Memory B cell (primary cell): ENCODE measurements at regions not wholly inside any gene's neighbourhood (a gene's known extent, or its start where the extent isn't known, plus 50 kb on each side); places are given as distances from the start of the nearest gene placed in this dataset.

Experiments
- ATAC-seq: fragments of 150-1000 bp; cut with Tn5 transposase; 2 replicates; pipeline ENCODE4 v1.10.0; 2021; ENCODE audit warnings: low read depth, mild to moderate bottlenecking, moderate library complexity
- DNase-seq, 2 donors: peaks; one replicate each; pipeline ENCODE4 v3.0.0; 2022; ENCODE audit warnings: low spot score in 2 of 2
- H3K27ac Mint-ChIP-seq: one replicate; pipeline ENCODE4 v1.8.0; 2022; ENCODE audit warnings: mild to moderate bottlenecking, moderate library complexity, mixed read lengths
- H3K27me3 Mint-ChIP-seq: one replicate; pipeline ENCODE4 v1.8.0; 2022; ENCODE audit warnings: mixed read lengths
- H3K36me3 Mint-ChIP-seq: one replicate; pipeline ENCODE4 v1.8.0; 2022; ENCODE audit warnings: mild to moderate bottlenecking, mixed read lengths
- H3K4me1 Mint-ChIP-seq: one replicate; pipeline ENCODE4 v1.8.0; 2022; ENCODE audit warnings: mixed read lengths
- H3K4me3 Mint-ChIP-seq: one replicate; pipeline ENCODE4 v1.8.0; 2022; ENCODE audit warnings: mild to moderate bottlenecking, moderate library complexity, mixed read lengths
- H3K9me3 Mint-ChIP-seq: one replicate; pipeline ENCODE4 v1.8.0; 2022; ENCODE audit warnings: mixed read lengths

DNA sequence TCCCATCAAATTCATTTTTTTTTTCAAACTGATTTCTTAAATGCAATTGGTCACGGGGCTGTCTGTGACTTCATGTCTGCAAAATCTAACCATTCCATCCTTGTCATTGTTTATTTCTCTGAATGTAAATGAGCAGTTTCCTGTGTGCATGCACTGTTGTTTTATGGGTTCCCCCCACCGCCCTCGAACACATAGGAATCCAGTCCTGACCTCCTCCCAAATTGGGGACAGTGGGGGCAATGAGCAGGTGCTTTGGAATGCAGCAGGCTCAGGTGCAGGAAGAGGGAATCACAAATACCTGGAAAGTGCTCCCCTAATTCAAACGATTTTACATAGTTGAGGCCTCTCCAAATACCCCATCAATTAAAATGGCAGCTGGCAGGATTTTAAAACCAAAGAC lies 62.6 kb upstream of the ESRRB start:
- DNase-seq = no peak
- Mint-ChIP-seq H3K27ac (no peak overlapping the region), H3K4me1 (peaks cover 4% of the 10 kb centered on the region), H3K27me3 (peaks cover 12% of the 10 kb centered on the region), H3K9me3 (no peaks in the 10 kb centered on the region), H3K4me3 (no peak overlapping the region), H3K36me3 (no peaks in the 10 kb centered on the region)
- ATAC-seq = no peak

DNA sequence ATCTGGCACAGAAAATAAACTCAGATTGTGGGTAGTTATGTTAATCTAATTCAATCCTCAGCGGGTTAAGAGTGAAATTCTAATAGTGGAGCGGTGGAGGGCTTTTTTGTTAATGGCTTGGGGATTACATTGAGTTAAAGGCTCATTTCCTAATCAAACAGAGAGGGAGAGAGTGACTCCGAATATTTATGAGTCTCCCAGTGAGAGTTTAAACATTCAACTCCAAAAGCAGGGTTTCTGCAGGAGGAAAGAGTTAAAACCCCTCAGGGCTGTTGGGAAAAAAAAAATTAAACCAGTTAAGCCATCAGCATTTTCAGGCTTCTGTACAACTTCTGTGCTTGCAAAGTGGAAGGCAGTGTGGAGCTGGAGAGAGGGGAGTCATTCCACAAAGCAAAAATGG lies 62.1 kb upstream of the ESRRB start:
- DNase-seq = no peak
- no peak overlapping the region for H3K27ac Mint-ChIP-seq
- peaks cover 4% of the 10 kb centered on the region for H3K4me1 Mint-ChIP-seq
- no peaks in the 10 kb centered on the region for H3K36me3 Mint-ChIP-seq
- peaks cover 12% of the 10 kb centered on the region for H3K27me3 Mint-ChIP-seq
- H3K9me3 Mint-ChIP-seq = no peaks in the 10 kb centered on the region
- ATAC-seq = no peak
- no peak overlapping the region for H3K4me3 Mint-ChIP-seq

GRCh38 chr14:76314521-76315034 lies 61.4 kb upstream of the ESRRB start:
- no peak for ATAC-seq
- no peak overlapping the region for H3K27ac Mint-ChIP-seq
- peaks cover 12% of the 10 kb centered on the region for H3K27me3 Mint-ChIP-seq

DNA sequence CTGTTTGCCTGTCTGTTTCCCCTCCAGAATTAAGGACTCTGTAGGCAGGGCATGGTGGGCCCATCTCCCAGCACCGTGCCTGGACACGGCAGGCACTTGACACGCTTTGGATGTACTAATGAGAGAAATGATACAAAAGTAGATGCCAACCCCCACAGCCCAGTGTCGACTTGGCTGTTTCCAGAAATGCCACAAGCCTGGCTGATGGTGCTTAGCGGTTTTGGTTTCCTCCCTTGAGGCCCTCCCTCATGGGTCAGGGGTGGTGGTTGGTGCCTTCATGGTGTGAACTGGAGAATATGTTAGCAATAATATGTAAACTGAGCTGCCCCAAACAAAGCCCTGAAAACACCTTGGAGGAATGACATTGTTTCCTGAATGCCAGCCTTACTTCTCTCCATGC lies 55.5 kb upstream of the ESRRB start:
- Mint-ChIP-seq H3K4me3 (no peak overlapping the region), H3K27ac (no peak overlapping the region), H3K36me3 (no peaks in the 10 kb centered on the region), H3K27me3 (peaks cover 13% of the 10 kb centered on the region), H3K4me1 (no peaks in the 10 kb centered on the region), H3K9me3 (no peaks in the 10 kb centered on the region)
- no peak for DNase-seq
- ATAC-seq = no peak

More at GRCh38 chr14:76314521-76315034, 61.4 kb upstream of the ESRRB start:
- Mint-ChIP-seq H3K4me3 (no peak overlapping the region), H3K9me3 (no peaks in the 10 kb centered on the region), H3K4me1 (peaks cover 4% of the 10 kb centered on the region), H3K36me3 (no peaks in the 10 kb centered on the region)
- no peak for DNase-seq

DNA sequence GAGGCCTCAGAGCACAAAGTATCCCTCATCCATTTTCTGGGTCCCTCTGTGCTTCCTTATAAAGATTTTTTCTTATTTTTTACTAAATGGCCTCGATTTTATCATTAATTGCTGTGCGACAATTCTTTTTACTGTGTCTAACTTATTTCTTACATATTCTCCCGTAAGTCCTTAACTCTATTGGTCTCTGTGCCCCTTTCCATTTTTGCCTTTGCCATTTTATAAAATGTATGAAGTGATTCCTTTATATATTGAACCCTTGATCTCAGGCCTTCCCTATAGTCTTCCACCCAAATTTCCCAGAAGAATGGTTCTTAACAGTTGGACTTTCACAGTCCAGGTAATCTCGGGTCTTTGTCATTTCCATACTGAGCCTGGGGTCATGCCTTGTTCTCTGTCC lies 55.0 kb upstream of the ESRRB start:
- ATAC-seq (no peak), DNase-seq (no peak)
- no peak overlapping the region for H3K27ac Mint-ChIP-seq
- H3K4me1 Mint-ChIP-seq = no peaks in the 10 kb centered on the region
- no peaks in the 10 kb centered on the region for H3K36me3 Mint-ChIP-seq
- H3K4me3 Mint-ChIP-seq = no peak overlapping the region
- H3K9me3 Mint-ChIP-seq = no peaks in the 10 kb centered on the region
- H3K27me3 Mint-ChIP-seq = peaks cover 13% of the 10 kb centered on the region

DNA sequence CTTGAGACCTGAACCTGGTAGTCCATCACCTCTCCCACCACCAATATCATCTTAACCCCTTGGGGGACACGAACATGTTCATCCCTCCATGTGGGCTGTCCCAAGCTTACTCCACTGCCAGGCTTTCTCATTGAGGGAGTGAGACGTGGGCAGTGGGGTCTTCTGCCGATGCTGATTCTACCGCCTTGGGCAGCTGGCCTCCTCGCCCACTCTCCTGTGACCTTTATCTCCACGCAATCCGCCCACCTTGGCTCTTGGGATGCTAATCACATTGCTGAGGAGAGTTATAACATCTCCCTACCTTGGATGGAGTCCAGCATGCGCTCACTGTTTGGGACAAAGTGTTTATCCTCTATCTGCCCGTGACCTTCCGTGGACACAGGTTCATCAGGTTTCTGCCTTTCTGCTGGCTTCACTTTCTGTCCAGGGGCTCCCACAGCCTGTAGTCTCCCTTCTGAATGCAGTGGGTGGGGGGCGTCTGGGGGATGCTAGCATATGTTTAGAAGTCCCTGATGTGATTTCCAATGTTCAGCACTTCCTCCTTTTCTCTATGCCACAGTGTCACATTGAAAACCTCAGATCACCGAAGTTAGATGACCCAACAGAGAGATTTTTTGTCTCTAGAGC lies 53.2 kb upstream of the ESRRB start:
- no peaks in the 10 kb centered on the region for H3K36me3 Mint-ChIP-seq
- H3K27ac Mint-ChIP-seq = no peak overlapping the region
- peaks cover 14% of the 10 kb centered on the region for H3K27me3 Mint-ChIP-seq
- H3K4me3 Mint-ChIP-seq = no peak overlapping the region
- ATAC-seq = no peak
- H3K9me3 Mint-ChIP-seq = no peaks in the 10 kb centered on the region
- DNase-seq = no peak
- no peaks in the 10 kb centered on the region for H3K4me1 Mint-ChIP-seq

DNA sequence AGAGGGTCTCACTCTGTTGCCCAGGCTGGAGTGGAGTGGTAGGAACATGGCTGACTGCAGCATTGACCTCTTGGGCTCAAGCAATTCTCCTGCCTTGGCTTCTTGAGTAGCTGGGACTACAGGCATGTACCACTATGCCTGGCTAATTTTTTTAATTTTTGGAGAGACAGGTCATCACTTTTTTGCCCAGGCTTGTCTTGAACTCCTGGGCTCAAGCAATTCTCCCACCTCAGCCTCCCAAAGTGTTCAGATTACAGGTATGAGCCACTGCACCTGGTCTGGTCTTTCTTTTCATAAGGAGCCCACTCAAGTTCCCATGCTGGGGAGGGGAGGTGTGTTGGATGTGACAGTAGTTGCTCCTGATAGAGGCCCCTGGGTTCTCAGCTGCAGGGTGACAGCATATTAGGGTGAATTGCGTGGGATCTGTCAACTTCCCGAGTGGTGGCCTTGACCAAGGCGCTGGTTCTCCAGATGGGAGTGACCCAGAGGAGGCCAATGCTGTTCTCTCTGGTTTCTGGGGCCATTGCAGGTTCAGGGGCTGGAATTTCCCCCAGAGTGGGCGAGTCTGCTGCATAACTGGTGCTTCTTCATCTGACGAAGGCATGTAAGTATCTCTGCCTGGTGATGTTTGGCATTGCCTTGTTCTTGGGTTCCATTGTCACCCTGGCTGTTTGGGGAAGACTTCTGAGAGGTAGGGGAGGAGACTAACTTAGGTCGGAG lies 52.4 kb upstream of the ESRRB start:
- no peaks in the 10 kb centered on the region for H3K4me1 Mint-ChIP-seq
- no peaks in the 10 kb centered on the region for H3K9me3 Mint-ChIP-seq
- peaks cover 15% of the 10 kb centered on the region for H3K27me3 Mint-ChIP-seq
- DNase-seq (no peak), ATAC-seq (no peak)
- no peak overlapping the region for H3K27ac Mint-ChIP-seq
- no peaks in the 10 kb centered on the region for H3K36me3 Mint-ChIP-seq
- no peak overlapping the region for H3K4me3 Mint-ChIP-seq

GRCh38 chr14:76324133-76324532 lies 51.8 kb upstream of the ESRRB start:
- Mint-ChIP-seq H3K27ac (no peak overlapping the region), H3K4me3 (no peak overlapping the region), H3K36me3 (no peaks in the 10 kb centered on the region), H3K4me1 (no peaks in the 10 kb centered on the region), H3K27me3 (peaks cover 19% of the 10 kb centered on the region), H3K9me3 (no peaks in the 10 kb centered on the region)
- no peak for DNase-seq
- ATAC-seq = no peak
